Medulla oblongata (tissue), 1 donor: ENCODE measurements at regions not wholly inside any gene's neighbourhood (a gene's known extent, or its start where the extent isn't known, plus 50 kb on each side); places are given as distances from the start of the nearest gene placed in this dataset.

Experiments
- DNase-seq: peaks from one replicate; pipeline ENCODE4 v3.0.0-alpha.2; 2015; ENCODE audit errors: extremely low spot score

- no peak for DNase-seq
Observed at GRCh38 chr4:176979416-176979815, 186.7 kb upstream of the VEGFC start.

- DNase-seq, result no peak
Observed at GRCh38 chr4:176981074-176981473, 188.4 kb upstream of the VEGFC start.

- no peak for DNase-seq
Observed at GRCh38 chr4:176981551-176981950, 188.8 kb upstream of the VEGFC start.

- no peak for DNase-seq
Observed at GRCh38 chr4:176988226-176988625, 195.5 kb upstream of the VEGFC start.

DNA sequence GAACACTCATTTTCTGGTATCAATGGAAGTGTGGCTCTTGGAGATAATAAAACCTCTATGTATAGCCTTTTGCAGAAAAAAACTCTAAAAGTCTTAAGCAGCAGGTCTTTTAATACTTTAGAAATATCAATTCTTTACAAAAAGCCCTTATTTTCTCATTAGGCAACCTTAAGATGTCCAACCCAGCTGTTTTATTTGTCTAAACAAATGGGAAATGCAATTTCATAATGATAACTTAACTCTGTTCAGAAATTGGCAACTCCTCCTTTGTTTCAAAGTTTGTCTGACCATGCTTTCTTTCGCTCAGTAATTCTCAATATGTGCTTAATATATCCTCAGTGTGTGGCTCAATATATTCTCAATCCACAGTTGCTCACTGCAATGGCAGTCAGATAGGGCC lies 196.5 kb upstream of the VEGFC start:
- no peak for DNase-seq

DNA sequence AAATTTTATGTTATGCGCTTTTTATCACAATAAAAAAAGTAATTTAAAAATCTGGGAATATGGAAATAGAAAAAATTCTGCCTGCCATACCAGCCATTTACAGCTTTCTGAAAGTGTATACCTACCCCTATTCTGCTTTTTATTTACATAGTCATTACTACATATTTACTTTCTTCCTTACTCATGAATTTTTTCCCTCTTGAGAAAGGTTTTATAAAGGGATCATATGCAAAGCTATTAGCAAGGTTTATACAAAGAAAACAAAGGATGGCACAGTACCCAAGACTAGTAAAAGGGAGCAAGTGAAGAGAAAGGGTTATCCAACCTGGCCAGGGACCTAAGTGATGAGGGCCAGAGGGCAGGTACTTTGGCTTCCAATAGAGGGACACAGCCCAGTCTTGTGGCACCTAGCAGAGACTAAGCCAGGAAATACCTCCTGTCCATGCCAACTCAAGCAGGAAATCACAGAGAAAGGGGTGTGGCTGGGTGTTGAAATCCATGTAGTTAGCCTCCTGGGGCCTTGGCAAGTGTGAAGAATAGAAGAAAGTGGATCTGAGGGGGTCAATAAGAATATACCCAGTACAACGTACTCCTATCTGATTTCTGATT lies 207.3 kb upstream of the VEGFC start:
- no peak for DNase-seq

DNA sequence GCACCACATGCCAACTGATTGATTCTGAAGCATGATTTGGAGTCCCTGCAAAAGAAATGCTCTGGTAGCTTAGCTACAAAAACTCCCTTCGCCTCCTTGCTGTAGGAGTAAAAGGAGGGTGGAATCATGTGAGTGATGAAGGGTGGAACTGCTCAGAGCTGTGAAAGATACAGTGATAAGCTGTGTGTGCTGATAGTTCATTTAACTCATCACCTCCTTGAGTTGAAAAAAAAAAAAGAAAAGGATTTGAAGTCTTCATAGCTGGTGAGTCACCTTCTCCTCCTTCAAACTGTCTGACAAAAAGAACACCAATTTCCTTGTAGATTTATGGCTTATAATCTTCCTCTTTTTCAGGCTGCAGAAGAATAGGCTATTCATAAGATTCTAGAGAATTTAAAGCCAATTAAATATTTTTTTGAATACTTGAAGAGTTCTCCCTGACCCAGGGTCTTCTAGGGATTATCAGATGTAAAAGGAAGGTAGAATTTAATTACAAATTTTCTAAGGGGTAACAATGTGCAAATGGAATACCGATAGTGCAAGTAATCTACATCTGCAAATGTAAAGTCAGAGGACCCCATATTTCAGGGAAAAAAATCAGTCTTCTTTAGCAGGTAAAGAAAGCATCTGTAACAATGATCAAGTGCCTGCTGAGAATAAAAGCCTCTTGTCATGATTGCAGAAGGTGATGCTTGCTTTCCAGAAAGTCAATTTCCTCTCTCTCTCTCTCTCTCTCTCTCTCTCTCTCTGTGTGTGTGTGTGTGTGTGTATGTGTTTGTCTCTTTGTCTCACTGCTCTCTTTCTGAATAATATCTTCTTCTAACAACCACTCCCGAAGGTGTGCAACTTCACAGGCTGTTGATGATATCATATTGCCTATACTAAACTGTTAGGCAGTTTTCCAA lies 208.8 kb upstream of the VEGFC start:
- DNase-seq, result no peak

DNA sequence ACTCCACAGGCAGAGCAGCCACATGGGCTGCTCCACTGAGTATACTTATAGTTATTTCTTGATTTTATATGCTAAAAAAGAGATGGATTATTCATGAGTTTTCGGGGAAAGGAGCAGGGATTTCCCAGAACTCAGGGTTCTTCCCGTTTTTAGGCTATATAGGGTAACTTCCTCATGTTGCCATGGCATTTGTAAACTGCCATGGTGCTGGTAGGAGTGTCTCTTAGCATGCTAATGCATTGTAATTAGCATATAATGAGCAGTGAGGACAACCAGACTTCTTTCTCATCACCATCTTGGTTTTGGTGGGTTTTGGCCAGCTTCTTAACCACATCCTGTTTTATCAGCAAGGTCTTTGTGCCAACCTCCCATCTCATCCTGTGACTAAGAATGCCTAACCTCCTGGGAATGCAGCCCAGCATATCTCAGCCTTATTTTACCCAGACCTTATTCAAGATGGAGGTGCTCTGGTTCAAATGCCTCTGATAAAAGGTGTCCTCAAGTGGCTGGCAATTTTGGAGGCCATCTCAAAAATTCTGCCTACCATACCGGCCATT lies 213.0 kb upstream of the VEGFC start:
- no peak for DNase-seq

DNA sequence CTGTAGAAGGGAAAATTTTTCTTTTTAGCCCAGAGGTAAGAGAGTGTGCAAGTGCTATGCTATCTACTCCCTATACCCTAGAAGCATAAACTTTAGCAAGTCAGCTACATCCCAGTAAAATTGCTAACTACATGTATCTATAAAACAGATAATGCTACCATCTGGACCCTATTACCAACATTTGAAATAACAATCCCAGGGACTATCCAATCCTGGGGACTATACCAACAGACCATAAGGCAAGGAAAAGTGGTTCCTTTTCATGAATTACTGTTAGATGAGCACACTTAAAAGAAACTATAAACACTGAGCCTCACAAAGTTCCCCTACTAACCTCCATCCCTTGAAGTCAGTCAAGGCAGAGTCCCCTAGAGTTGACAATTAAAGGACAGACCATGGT lies 213.6 kb upstream of the VEGFC start:
- DNase-seq, result no peak

DNA sequence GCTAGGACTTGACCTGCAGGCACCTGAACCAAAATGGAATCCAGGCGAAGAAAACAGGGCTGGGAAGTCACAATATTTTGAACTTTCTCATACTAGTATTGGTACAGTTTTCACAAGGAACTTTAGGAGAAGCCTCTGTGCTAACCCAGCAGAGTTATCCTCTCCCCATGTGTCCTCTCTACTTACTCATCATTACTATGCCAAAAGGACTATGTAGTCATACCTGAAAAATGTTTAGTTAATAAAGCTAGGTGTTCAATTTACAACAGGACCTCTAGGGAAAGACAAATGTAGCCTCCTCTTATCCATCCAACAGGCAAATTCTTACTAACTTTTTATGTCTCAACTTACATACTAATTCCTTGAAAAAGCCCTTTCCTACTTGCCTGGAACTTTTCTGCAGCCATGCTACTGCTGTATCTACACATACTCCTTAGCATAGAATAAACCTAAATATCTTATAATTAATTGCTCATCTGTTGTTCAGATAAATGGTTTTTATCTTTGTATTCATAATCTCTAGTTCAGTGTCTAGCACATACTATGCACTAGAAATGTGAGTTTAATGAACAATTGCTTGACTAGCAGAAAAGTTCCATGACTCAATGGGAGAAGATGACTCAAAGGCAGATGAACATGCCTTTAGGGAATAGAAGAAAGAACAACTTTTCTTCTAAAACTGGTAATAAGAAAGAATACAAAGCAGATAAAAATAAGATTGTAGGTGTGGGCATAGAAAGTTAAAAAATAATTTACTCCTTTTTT lies 215.5 kb upstream of the VEGFC start:
- DNase-seq, result no peak

DNA sequence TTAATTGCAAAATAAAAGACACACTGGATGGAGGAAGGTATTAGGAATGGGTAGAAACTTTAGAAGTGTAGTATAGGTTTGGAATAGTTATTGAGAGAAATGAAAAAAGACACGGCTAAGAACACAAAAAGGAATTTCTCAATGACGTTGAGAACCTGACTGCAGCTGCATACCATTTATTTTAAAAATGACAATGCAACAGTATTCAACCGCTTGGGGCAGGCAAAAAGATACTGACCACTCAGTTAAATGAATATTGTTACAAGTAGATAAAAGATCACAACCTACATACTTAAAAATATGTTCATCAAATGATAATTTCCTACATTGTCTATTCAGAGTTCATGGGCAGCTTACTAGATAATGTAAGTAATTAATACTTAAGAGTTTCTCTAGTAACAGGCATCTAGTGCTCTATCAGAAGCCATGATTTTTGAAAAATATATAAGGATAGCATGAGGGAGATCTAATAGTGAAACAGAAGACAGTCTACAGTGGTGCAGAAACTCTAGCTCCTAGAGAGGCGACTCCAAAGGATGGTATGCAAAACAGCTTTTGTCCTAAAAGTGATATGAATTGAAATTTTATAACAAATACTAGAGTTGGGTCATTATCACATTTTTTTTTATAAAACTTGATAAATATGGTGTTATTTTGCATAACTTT lies 216.2 kb upstream of the VEGFC start:
- DNase-seq, result no peak

DNA sequence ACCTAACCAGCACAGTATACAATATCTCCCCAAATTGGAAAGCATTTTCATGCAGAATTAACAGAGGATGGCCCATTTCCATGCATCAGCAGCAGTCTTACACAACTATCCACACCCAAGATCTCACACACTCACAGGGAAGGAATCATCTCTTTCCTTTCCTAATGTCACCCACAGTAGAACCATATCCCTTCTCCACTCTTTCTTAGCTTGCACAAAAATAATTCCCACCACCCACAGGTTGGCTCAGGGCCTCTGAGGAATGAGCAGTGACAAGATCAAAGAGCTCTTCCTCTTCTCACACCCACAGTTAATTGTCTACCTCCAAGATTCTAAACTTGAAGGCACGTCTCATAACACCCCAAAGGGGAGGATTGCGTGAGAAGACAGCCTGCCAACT lies 217.7 kb upstream of the VEGFC start:
- no peak for DNase-seq

GRCh38 chr4:177012918-177013545 lies 220.3 kb upstream of the VEGFC start:
- DNase-seq, result no peak

- DNase-seq, result no peak
Observed at GRCh38 chr4:177016541-177017141, 223.9 kb upstream of the VEGFC start.

GRCh38 chr4:177023951-177024350 lies 231.2 kb upstream of the VEGFC start:
- DNase-seq, result no peak

- DNase-seq, result no peak
Observed at GRCh38 chr4:177032341-177032740, 239.6 kb upstream of the VEGFC start.

- DNase-seq, result no peak
Observed at GRCh38 chr4:177033135-177033534, 240.4 kb upstream of the VEGFC start.

DNA sequence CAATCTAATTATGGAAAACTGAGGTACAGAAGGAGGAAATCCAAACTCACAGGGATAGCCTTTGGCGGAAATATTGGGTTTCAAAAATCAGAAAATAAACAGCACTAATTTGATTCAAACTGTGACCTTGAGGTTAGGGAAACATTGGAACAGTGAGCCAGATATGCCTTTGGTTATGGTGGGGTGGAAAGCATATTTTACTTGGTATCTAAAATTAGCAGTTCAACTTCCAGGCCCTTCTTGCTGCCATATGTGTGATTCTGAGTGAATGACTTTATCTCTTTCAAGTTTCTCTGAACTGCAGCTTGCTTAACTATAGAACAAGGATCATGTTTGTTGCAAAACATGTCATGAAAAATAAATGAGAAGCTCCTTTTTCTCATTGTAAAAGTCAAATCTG lies 240.9 kb upstream of the VEGFC start:
- DNase-seq, result no peak

DNA sequence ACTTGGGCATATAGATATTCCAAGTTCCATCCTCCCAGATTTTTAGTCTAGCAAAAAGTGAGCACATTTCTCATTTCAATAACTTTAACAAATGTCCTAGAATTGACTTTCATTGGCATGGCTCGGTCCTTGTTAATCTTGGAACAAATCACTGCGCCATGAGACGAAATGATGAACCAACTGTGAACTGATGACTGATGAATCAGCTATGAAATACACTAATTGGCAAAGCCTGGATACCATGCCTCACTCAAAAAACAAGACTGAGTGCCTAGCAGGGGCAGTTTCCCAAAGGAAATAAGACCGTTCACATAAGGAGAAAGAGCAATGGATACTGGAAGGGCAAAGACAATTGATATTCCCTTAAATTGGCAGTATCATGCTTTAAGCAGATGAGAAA lies 248.6 kb upstream of the VEGFC start:
- no peak for DNase-seq

GRCh38 chr4:177047070-177047850 lies 254.5 kb upstream of the VEGFC start:
- peak; percentile 82 for DNase-seq
